ENCODE measurements at regions not wholly inside any gene's neighbourhood (a gene's known extent, or its start where the extent isn't known, plus 50 kb on each side); places are given as distances from the start of the nearest gene placed in this dataset.

- no peak for DNase-seq
Observed at GRCh38 chr4:182969651-182970279, 52.6 kb upstream of the DCTD start.

- no peak for DNase-seq
Observed at GRCh38 chr4:182968917-182969650, 51.9 kb upstream of the DCTD start.

GRCh38 chr4:182967403-182967802 lies 50.2 kb upstream of the DCTD start:
- DNase-seq: no peak
